Brain microvascular endothelial cell (primary cell): ENCODE measurements at regions not wholly inside any gene's neighbourhood (a gene's known extent, or its start where the extent isn't known, plus 50 kb on each side); places are given as distances from the start of the nearest gene placed in this dataset.

Experiments
- DNase-seq: peaks from one replicate; pipeline ENCODE4 v3.0.0-alpha.2; 2020
- H3K27ac ChIP-seq: fragments of 250-450 bp; sonication (Bioruptor Pico); 2 replicates; pipeline ENCODE4 v1.5.1; 2020; ENCODE audit warnings: mild to moderate bottlenecking, moderate library complexity
- H3K27me3 ChIP-seq: fragments of 250-450 bp; sonication (Bioruptor Pico); replicated peaks from 2 replicates; pipeline ENCODE4 v1.5.1; 2020; ENCODE audit warnings: mild to moderate bottlenecking
- H3K36me3 ChIP-seq: fragments of 250-450 bp; sonication (Bioruptor Pico); replicated peaks from 2 replicates; pipeline ENCODE4 v1.5.1; 2020; ENCODE audit warnings: mild to moderate bottlenecking
- H3K4me3 ChIP-seq: 2 replicates; pipeline ENCODE4 v1.5.1; 2011; ENCODE audit warnings: low read depth, mild to moderate bottlenecking, control low read depth, low read length, moderate library complexity
- CTCF ChIP-seq: IDR thresholded peaks from 2 replicates; pipeline ENCODE4 v1.5.1; 2011; ENCODE audit warnings: low read depth, mild to moderate bottlenecking, moderate library complexity, low read length, control low read depth, inconsistent platforms; ENCODE audit errors: missing control alignments
- in situ Hi-C: cut with HindIII; loops from 2 replicates; pipeline ENCODE4 v1.10.0; 2017; ENCODE audit warnings: low sequenced_read_pairs, low pct_ligation_motif_present

- in situ Hi-C loops, result no loop called here
- no peak overlapping the region for H3K4me3 ChIP-seq
- DNase-seq, result no peak
- H3K27ac ChIP-seq, result no peak overlapping the region
- no peak for TF ChIP-seq CTCF
- no peaks in the 10 kb centered on the region for H3K36me3 ChIP-seq
- no peaks in the 10 kb centered on the region for H3K27me3 ChIP-seq
These were observed 59.7 kb downstream of the GPR6 start for GRCh38 chr6:110037726-110038295.

- no peak overlapping the region for H3K27ac ChIP-seq
- no peaks in the 10 kb centered on the region for H3K27me3 ChIP-seq
- peak; percentile 88 for DNase-seq
- peak; percentile 96 for TF ChIP-seq CTCF
- no peaks in the 10 kb centered on the region for H3K36me3 ChIP-seq
- in situ Hi-C loops, result no loop called here
- H3K4me3 ChIP-seq, result peak overlapping the region; percentile 37
These were observed 61.4 kb downstream of the GPR6 start for GRCh38 chr6:110039364-110039980.

GRCh38 chr6:110039981-110040383 lies 61.9 kb downstream of the GPR6 start:
- H3K36me3 ChIP-seq, result no peaks in the 10 kb centered on the region
- in situ Hi-C loops, result no loop called here
- H3K27ac ChIP-seq, result no peak overlapping the region
- peak; percentile 22 for DNase-seq
- H3K4me3 ChIP-seq, result peak overlapping the region; percentile 37
- TF ChIP-seq CTCF, result peak; percentile 63
- H3K27me3 ChIP-seq, result no peaks in the 10 kb centered on the region

GRCh38 chr6:110040716-110041115 lies 62.6 kb downstream of the GPR6 start:
- Histone ChIP-seq H3K4me3 (no peak overlapping the region), H3K27ac (no peak overlapping the region), H3K27me3 (no peaks in the 10 kb centered on the region), H3K36me3 (no peaks in the 10 kb centered on the region)
- DNase-seq, result no peak
- in situ Hi-C loops, result no loop called here
- no peak for TF ChIP-seq CTCF

- H3K4me3 ChIP-seq, result no peak overlapping the region
- no peaks in the 10 kb centered on the region for H3K36me3 ChIP-seq
- in situ Hi-C loops, result no loop called here
- no peak for TF ChIP-seq CTCF
- no peak overlapping the region for H3K27ac ChIP-seq
- H3K27me3 ChIP-seq, result no peaks in the 10 kb centered on the region
- no peak for DNase-seq
These were observed 63.0 kb downstream of the GPR6 start for GRCh38 chr6:110041126-110041525.

GRCh38 chr6:110041830-110042229 lies 63.7 kb downstream of the GPR6 start:
- no peak overlapping the region for H3K4me3 ChIP-seq
- no peak for DNase-seq
- no peaks in the 10 kb centered on the region for H3K27me3 ChIP-seq
- in situ Hi-C loops, result no loop called here
- no peak overlapping the region for H3K27ac ChIP-seq
- no peak for TF ChIP-seq CTCF
- no peaks in the 10 kb centered on the region for H3K36me3 ChIP-seq
